ENCODE measurements at regions not wholly inside any gene's neighbourhood (a gene's known extent, or its start where the extent isn't known, plus 50 kb on each side); places are given as distances from the start of the nearest gene placed in this dataset.
"Not testable (repeated sequence)": the region's sequence is repeated elsewhere in the genome, so short reads cannot be mapped to it uniquely, and the experiment has no call there.

GRCh38 chr1:224028802-224029201, 85.1 kb upstream of the FBXO28 start:
- not testable (repeated sequence) for DNase-seq; H3K9me3 ChIP-seq (ENCODE audit: severe bottlenecking); H3K27me3 ChIP-seq (ENCODE audit: insufficient read depth, low read depth, severe bottlenecking); H3K36me3 ChIP-seq; H3K4me3 ChIP-seq (ENCODE audit: low read depth, low read length); H3K27ac ChIP-seq

- H3K36me3 ChIP-seq; H3K27ac ChIP-seq; H3K9me3 ChIP-seq (ENCODE audit: severe bottlenecking); DNase-seq; H3K4me3 ChIP-seq (ENCODE audit: low read depth, low read length); H3K27me3 ChIP-seq (ENCODE audit: insufficient read depth, low read depth, severe bottlenecking): not testable (repeated sequence)
Measured at GRCh38 chr1:224023122-224023521, 90.8 kb upstream of the FBXO28 start.

- H3K4me3 ChIP-seq (ENCODE audit: low read depth, low read length); H3K9me3 ChIP-seq (ENCODE audit: severe bottlenecking); H3K36me3 ChIP-seq; H3K27ac ChIP-seq; H3K27me3 ChIP-seq (ENCODE audit: insufficient read depth, low read depth, severe bottlenecking): not testable (repeated sequence)
- peak; percentile 9 for DNase-seq
Measured at GRCh38 chr1:224022249-224022970, 91.5 kb upstream of the FBXO28 start.

- not testable (repeated sequence) for H3K27ac ChIP-seq; H3K9me3 ChIP-seq (ENCODE audit: severe bottlenecking); DNase-seq; H3K36me3 ChIP-seq; H3K4me3 ChIP-seq (ENCODE audit: low read depth, low read length); H3K27me3 ChIP-seq (ENCODE audit: insufficient read depth, low read depth, severe bottlenecking)
Measured at GRCh38 chr1:224019866-224020265, 94.0 kb upstream of the FBXO28 start.

- H3K27me3 ChIP-seq (ENCODE audit: insufficient read depth, low read depth, severe bottlenecking); DNase-seq; H3K9me3 ChIP-seq (ENCODE audit: severe bottlenecking): not testable (repeated sequence)
Measured at GRCh38 chr1:224015782-224016181, 98.1 kb upstream of the FBXO28 start.

GRCh38 chr1:224014330-224014649, 99.6 kb upstream of the FBXO28 start:
- no peak for TF ChIP-seq CTCF (IDR thresholded peaks at IDR 0.05; ENCODE audit: low read depth, low read length)
- H3K4me3 ChIP-seq (ENCODE audit: low read depth, low read length): no peak overlapping the region
- no peak for DNase-seq
- no peak overlapping the region for H3K27ac ChIP-seq
- no peaks in the 10 kb centered on the region for H3K36me3 ChIP-seq
- no peaks in the 10 kb centered on the region for H3K27me3 ChIP-seq (ENCODE audit: insufficient read depth, low read depth, severe bottlenecking)
- peaks cover 3% of the 10 kb centered on the region for H3K9me3 ChIP-seq (ENCODE audit: severe bottlenecking)

More at GRCh38 chr1:224015782-224016181, 98.1 kb upstream of the FBXO28 start:
- H3K36me3 ChIP-seq; H3K27ac ChIP-seq; H3K4me3 ChIP-seq (ENCODE audit: low read depth, low read length): not testable (repeated sequence)

- H3K9me3 ChIP-seq (ENCODE audit: severe bottlenecking); H3K36me3 ChIP-seq; H3K27me3 ChIP-seq (ENCODE audit: insufficient read depth, low read depth, severe bottlenecking); H3K27ac ChIP-seq; DNase-seq; H3K4me3 ChIP-seq (ENCODE audit: low read depth, low read length): not testable (repeated sequence)
Measured at GRCh38 chr1:224013626-224014329, 100.1 kb upstream of the FBXO28 start.

GRCh38 chr1:224012807-224013434, 101.0 kb upstream of the FBXO28 start:
- H3K27me3 ChIP-seq (ENCODE audit: insufficient read depth, low read depth, severe bottlenecking); H3K9me3 ChIP-seq (ENCODE audit: severe bottlenecking); H3K4me3 ChIP-seq (ENCODE audit: low read depth, low read length); DNase-seq; H3K36me3 ChIP-seq; H3K27ac ChIP-seq: not testable (repeated sequence)

- H3K9me3 ChIP-seq (ENCODE audit: severe bottlenecking): not testable (repeated sequence)
Measured at GRCh38 chr1:224012162-224012561, 101.7 kb upstream of the FBXO28 start.

GRCh38 chr1:224011751-224012150, 102.2 kb upstream of the FBXO28 start:
- not testable (repeated sequence) for H3K4me3 ChIP-seq (ENCODE audit: low read depth, low read length); H3K27ac ChIP-seq; DNase-seq; H3K36me3 ChIP-seq; H3K9me3 ChIP-seq (ENCODE audit: severe bottlenecking); H3K27me3 ChIP-seq (ENCODE audit: insufficient read depth, low read depth, severe bottlenecking)

More at GRCh38 chr1:224012162-224012561, 101.7 kb upstream of the FBXO28 start:
- not testable (repeated sequence) for H3K27me3 ChIP-seq (ENCODE audit: insufficient read depth, low read depth, severe bottlenecking); H3K27ac ChIP-seq; H3K4me3 ChIP-seq (ENCODE audit: low read depth, low read length); DNase-seq; H3K36me3 ChIP-seq

GRCh38 chr1:224011153-224011552, 102.8 kb upstream of the FBXO28 start:
- not testable (repeated sequence) for DNase-seq; H3K4me3 ChIP-seq (ENCODE audit: low read depth, low read length); H3K27ac ChIP-seq; H3K36me3 ChIP-seq; H3K27me3 ChIP-seq (ENCODE audit: insufficient read depth, low read depth, severe bottlenecking); H3K9me3 ChIP-seq (ENCODE audit: severe bottlenecking)

- not testable (repeated sequence) for H3K9me3 ChIP-seq (ENCODE audit: severe bottlenecking); H3K27me3 ChIP-seq (ENCODE audit: insufficient read depth, low read depth, severe bottlenecking); H3K27ac ChIP-seq; H3K36me3 ChIP-seq; DNase-seq; H3K4me3 ChIP-seq (ENCODE audit: low read depth, low read length)
Measured at GRCh38 chr1:224005973-224006372, 107.9 kb upstream of the FBXO28 start.

- H3K27ac ChIP-seq; H3K4me3 ChIP-seq (ENCODE audit: low read depth, low read length); H3K36me3 ChIP-seq; H3K27me3 ChIP-seq (ENCODE audit: insufficient read depth, low read depth, severe bottlenecking); H3K9me3 ChIP-seq (ENCODE audit: severe bottlenecking): not testable (repeated sequence)
- peak; percentile 15 for DNase-seq
Measured at GRCh38 chr1:224004552-224005315, 109.2 kb upstream of the FBXO28 start.
